ENCODE measurements at regions not wholly inside any gene's neighbourhood (a gene's known extent, or its start where the extent isn't known, plus 50 kb on each side); places are given as distances from the start of the nearest gene placed in this dataset.

DNA sequence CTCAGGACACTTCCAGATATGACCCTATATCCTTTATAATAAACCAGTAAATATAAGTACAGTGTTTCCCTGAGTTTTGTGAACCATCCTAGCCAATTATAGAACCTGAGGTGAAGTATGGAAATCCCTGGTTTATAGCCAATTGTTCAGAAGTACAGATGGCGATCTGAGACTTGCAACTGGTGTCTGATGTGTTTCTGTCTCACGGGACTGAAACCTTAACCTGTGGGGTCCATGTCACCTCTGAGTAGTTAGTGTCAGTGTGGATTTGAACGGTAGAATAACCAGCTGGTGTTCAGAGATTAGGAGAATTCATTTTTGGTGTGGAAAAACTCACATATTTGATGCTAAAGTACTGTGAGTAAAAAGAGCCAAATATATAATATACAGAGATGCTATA is 606.6 kb downstream of the MAFB start:
- no peaks in the 10 kb centered on the region for H3K27me3 ChIP-seq (ENCODE audit: insufficient read depth, low read length)
- no peaks in the 10 kb centered on the region for H3K36me3 ChIP-seq (ENCODE audit: insufficient read depth, low read length)
- no peaks in the 10 kb centered on the region for H3K79me2 ChIP-seq (ENCODE audit: insufficient read depth, low read length)
- no peaks in the 10 kb centered on the region for H3K9me3 ChIP-seq (ENCODE audit: low read depth, low read length)
- H3K27ac ChIP-seq (ENCODE audit: low read depth, low read length) = no peak overlapping the region
- no peak overlapping the region for H3K4me2 ChIP-seq (ENCODE audit: insufficient read depth, low read length)
- no peaks in the 10 kb centered on the region for H3K4me1 ChIP-seq (ENCODE audit: insufficient read depth, low read length)
- H4K20me1 ChIP-seq (ENCODE audit: insufficient read depth, low read length) = no peaks in the 10 kb centered on the region
- no peak for DNase-seq (ENCODE audit: insufficient read length, low spot score, missing footprints)
- TF ChIP-seq CTCF (IDR thresholded peaks at IDR 0.05; ENCODE audit: extremely low read depth, low read depth, low read length) = no peak
- no peak overlapping the region for H3K4me3 ChIP-seq (ENCODE audit: insufficient read depth, low read length)
- H2AFZ ChIP-seq (ENCODE audit: low read length) = no peak overlapping the region

GRCh38 chr20:40081653-40082052 is 607.4 kb downstream of the MAFB start:
- Histone ChIP-seq H2AFZ (ENCODE audit: low read length) (no peak overlapping the region), H3K36me3 (ENCODE audit: insufficient read depth, low read length) (no peaks in the 10 kb centered on the region), H3K27me3 (ENCODE audit: insufficient read depth, low read length) (no peaks in the 10 kb centered on the region), H3K9me3 (ENCODE audit: low read depth, low read length) (no peaks in the 10 kb centered on the region), H3K4me1 (ENCODE audit: insufficient read depth, low read length) (no peaks in the 10 kb centered on the region), H3K4me3 (ENCODE audit: insufficient read depth, low read length) (no peak overlapping the region), H4K20me1 (ENCODE audit: insufficient read depth, low read length) (no peaks in the 10 kb centered on the region), H3K4me2 (ENCODE audit: insufficient read depth, low read length) (no peak overlapping the region), H3K79me2 (ENCODE audit: insufficient read depth, low read length) (no peaks in the 10 kb centered on the region), H3K27ac (ENCODE audit: low read depth, low read length) (no peak overlapping the region)
- DNase-seq (ENCODE audit: insufficient read length, low spot score, missing footprints) = no peak
- TF ChIP-seq CTCF (IDR thresholded peaks at IDR 0.05; ENCODE audit: extremely low read depth, low read depth, low read length) = no peak

DNA sequence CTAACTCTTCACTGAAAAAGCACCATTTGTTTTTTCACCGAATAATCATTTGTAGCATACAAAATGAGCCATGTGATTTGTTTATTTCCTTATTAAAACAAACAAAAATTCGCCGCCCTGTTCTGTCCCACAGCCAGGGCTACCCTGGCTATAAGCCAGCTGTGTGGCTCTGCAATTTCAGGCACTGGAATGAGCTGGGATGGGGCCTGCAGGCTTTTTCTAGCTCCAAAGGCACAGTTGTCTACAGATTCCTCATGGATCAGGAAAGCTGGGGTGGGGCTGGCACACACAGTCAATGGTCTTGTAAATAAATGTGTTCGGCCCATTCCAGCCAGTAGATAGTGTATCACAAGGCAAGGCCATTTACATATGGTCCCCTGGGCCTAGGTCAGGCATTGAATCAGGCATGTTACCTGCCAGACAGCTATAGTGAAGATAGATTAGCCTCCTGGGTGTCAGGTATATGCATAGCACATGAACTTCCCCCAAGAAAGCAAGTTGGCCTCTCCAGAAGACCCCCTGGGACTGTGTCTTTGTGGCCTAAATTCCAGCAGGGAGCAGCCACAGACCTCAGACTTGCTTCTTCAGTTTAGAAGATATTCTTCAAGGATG is 608.9 kb downstream of the MAFB start:
- no peaks in the 10 kb centered on the region for H3K79me2 ChIP-seq (ENCODE audit: insufficient read depth, low read length)
- no peaks in the 10 kb centered on the region for H4K20me1 ChIP-seq (ENCODE audit: insufficient read depth, low read length)
- no peaks in the 10 kb centered on the region for H3K36me3 ChIP-seq (ENCODE audit: insufficient read depth, low read length)
- H3K27me3 ChIP-seq (ENCODE audit: insufficient read depth, low read length) = no peaks in the 10 kb centered on the region
- no peaks in the 10 kb centered on the region for H3K9me3 ChIP-seq (ENCODE audit: low read depth, low read length)
- no peak overlapping the region for H3K27ac ChIP-seq (ENCODE audit: low read depth, low read length)
- no peak for DNase-seq (ENCODE audit: insufficient read length, low spot score, missing footprints)
- H3K4me3 ChIP-seq (ENCODE audit: insufficient read depth, low read length) = no peak overlapping the region
- no peak overlapping the region for H3K4me2 ChIP-seq (ENCODE audit: insufficient read depth, low read length)
- TF ChIP-seq CTCF (IDR thresholded peaks at IDR 0.05; ENCODE audit: extremely low read depth, low read depth, low read length) = no peak
- H3K4me1 ChIP-seq (ENCODE audit: insufficient read depth, low read length) = no peaks in the 10 kb centered on the region
- H2AFZ ChIP-seq (ENCODE audit: low read length) = no peak overlapping the region

GRCh38 chr20:40073535-40074111 is 615.4 kb downstream of the MAFB start:
- no peak for DNase-seq (ENCODE audit: insufficient read length, low spot score, missing footprints)
- Histone ChIP-seq H3K79me2 (ENCODE audit: insufficient read depth, low read length) (no peaks in the 10 kb centered on the region), H3K9me3 (ENCODE audit: low read depth, low read length) (no peaks in the 10 kb centered on the region), H3K27ac (ENCODE audit: low read depth, low read length) (no peak overlapping the region), H3K4me2 (ENCODE audit: insufficient read depth, low read length) (no peak overlapping the region), H2AFZ (ENCODE audit: low read length) (no peak overlapping the region), H3K27me3 (ENCODE audit: insufficient read depth, low read length) (no peaks in the 10 kb centered on the region), H3K4me1 (ENCODE audit: insufficient read depth, low read length) (no peaks in the 10 kb centered on the region), H3K36me3 (ENCODE audit: insufficient read depth, low read length) (no peaks in the 10 kb centered on the region), H3K4me3 (ENCODE audit: insufficient read depth, low read length) (no peak overlapping the region), H4K20me1 (ENCODE audit: insufficient read depth, low read length) (no peaks in the 10 kb centered on the region)
- TF ChIP-seq CTCF (IDR thresholded peaks at IDR 0.05; ENCODE audit: extremely low read depth, low read depth, low read length) = no peak
